HFFc6 (cell line): ENCODE measurements at regions not wholly inside any gene's neighbourhood (a gene's known extent, or its start where the extent isn't known, plus 50 kb on each side); places are given as distances from the start of the nearest gene placed in this dataset.

Experiments
- DNase-seq: peaks from one replicate; pipeline ENCODE4 v3.0.0-alpha.2; 2018
- H3K27ac Mint-ChIP-seq: 2 replicates; pipeline ENCODE4 v1.8.0; 2020; ENCODE audit warnings: mild to moderate bottlenecking, mixed read lengths
- H3K27me3 Mint-ChIP-seq: 2 replicates; pipeline ENCODE4 v1.8.0; 2021; ENCODE audit warnings: mild to moderate bottlenecking, moderate library complexity, mixed read lengths; ENCODE audit not compliant: insufficient read depth
- H3K36me3 Mint-ChIP-seq: 2 replicates; pipeline ENCODE4 v1.8.0; 2021; ENCODE audit warnings: low read depth, mixed read lengths
- H3K4me1 Mint-ChIP-seq: 2 replicates; pipeline ENCODE4 v1.8.0; 2020; ENCODE audit warnings: low read depth, mixed read lengths
- H3K4me3 Mint-ChIP-seq: 2 replicates; pipeline ENCODE4 v1.8.0; 2020; ENCODE audit warnings: mild to moderate bottlenecking, moderate library complexity, mixed read lengths
- H3K9me3 Mint-ChIP-seq: 2 replicates; pipeline ENCODE4 v1.8.0; 2020; ENCODE audit warnings: mild to moderate bottlenecking, mixed read lengths
- CTCF ChIP-seq: fragments of 200-600 bp; sonication (generic); IDR thresholded peaks from 2 replicates; pipeline ENCODE4 v1.5.0; 2021; ENCODE audit warnings: antibody characterized with exemption, mild to moderate bottlenecking

- no peak for DNase-seq
- no peaks in the 10 kb centered on the region; the same call in 1 of the 2 replicates for H3K27me3 Mint-ChIP-seq
- H3K36me3 Mint-ChIP-seq, result peaks cover 3% of the 10 kb centered on the region; the same call in 1 of the 2 replicates
- H3K27ac Mint-ChIP-seq, result peak overlapping the region; percentile 26
- peaks cover 79% of the 10 kb centered on the region for H3K4me1 Mint-ChIP-seq
- TF ChIP-seq CTCF, result no peak
- no peaks in the 10 kb centered on the region for H3K9me3 Mint-ChIP-seq
- no peak overlapping the region; the same call in 1 of the 2 replicates for H3K4me3 Mint-ChIP-seq
Observed at GRCh38 chr5:93076566-93076965, 504.5 kb downstream of the NR2F1-AS1 start.

- Mint-ChIP-seq H3K4me3 (no peak overlapping the region), H3K36me3 (no peaks in the 10 kb centered on the region), H3K27me3 (no peaks in the 10 kb centered on the region; the same call in 1 of the 2 replicates), H3K27ac (no peak overlapping the region), H3K9me3 (no peaks in the 10 kb centered on the region), H3K4me1 (peaks cover 84% of the 10 kb centered on the region)
- no peak for TF ChIP-seq CTCF
- DNase-seq, result peak; percentile 11
Observed at GRCh38 chr5:93076096-93076495, 504.9 kb downstream of the NR2F1-AS1 start.

- H3K4me1 Mint-ChIP-seq, result peaks cover 73% of the 10 kb centered on the region
- TF ChIP-seq CTCF, result no peak
Observed at GRCh38 chr5:93073547-93073946, 507.5 kb downstream of the NR2F1-AS1 start.

GRCh38 chr5:93072831-93073459 is 508.1 kb downstream of the NR2F1-AS1 start:
- Mint-ChIP-seq H3K4me1 (peaks cover 67% of the 10 kb centered on the region), H3K4me3 (no peak overlapping the region), H3K36me3 (no peaks in the 10 kb centered on the region), H3K27ac (peak overlapping the region; percentile 8; the same call in 1 of the 2 replicates), H3K27me3 (no peaks in the 10 kb centered on the region; the same call in 1 of the 2 replicates), H3K9me3 (no peaks in the 10 kb centered on the region)
- TF ChIP-seq CTCF, result no peak
- DNase-seq, result no peak

More at GRCh38 chr5:93073547-93073946, 507.5 kb downstream of the NR2F1-AS1 start:
- Mint-ChIP-seq H3K9me3 (no peaks in the 10 kb centered on the region), H3K27me3 (no peaks in the 10 kb centered on the region; the same call in 1 of the 2 replicates), H3K27ac (peak overlapping the region; percentile 8), H3K36me3 (no peaks in the 10 kb centered on the region), H3K4me3 (no peak overlapping the region; the same call in 1 of the 2 replicates)
- no peak for DNase-seq

GRCh38 chr5:93071710-93072109 is 509.3 kb downstream of the NR2F1-AS1 start:
- Mint-ChIP-seq H3K9me3 (no peaks in the 10 kb centered on the region), H3K36me3 (no peaks in the 10 kb centered on the region), H3K27me3 (no peaks in the 10 kb centered on the region; the same call in 1 of the 2 replicates), H3K27ac (no peak overlapping the region), H3K4me3 (no peak overlapping the region), H3K4me1 (peaks cover 55% of the 10 kb centered on the region)
- no peak for DNase-seq
- TF ChIP-seq CTCF, result no peak
